Breast epithelium (tissue), 3 donors: ENCODE measurements at regions not wholly inside any gene's neighbourhood (a gene's known extent, or its start where the extent isn't known, plus 50 kb on each side); places are given as distances from the start of the nearest gene placed in this dataset.

Experiments used
- POLR2AphosphoS5 ChIP-seq, 3 donors: sonication (generic); formaldehyde crosslinking; IDR thresholded peaks; one replicate each; pipeline ENCODE4 v1.6.1; 2017; ENCODE audit warnings: antibody characterized with exemption in 3 of 3
- TF ChIP-seq, protein P1 (sequence below), 3 donors: fragments of 450-650 bp; IDR thresholded peaks; one replicate each; pipeline ENCODE4 v1.5.1; 2016 to 2017; ENCODE audit warnings: antibody characterized with exemption in 3 of 3, mild to moderate bottlenecking in 3 of 3, moderate library complexity in 3 of 3

DNA sequence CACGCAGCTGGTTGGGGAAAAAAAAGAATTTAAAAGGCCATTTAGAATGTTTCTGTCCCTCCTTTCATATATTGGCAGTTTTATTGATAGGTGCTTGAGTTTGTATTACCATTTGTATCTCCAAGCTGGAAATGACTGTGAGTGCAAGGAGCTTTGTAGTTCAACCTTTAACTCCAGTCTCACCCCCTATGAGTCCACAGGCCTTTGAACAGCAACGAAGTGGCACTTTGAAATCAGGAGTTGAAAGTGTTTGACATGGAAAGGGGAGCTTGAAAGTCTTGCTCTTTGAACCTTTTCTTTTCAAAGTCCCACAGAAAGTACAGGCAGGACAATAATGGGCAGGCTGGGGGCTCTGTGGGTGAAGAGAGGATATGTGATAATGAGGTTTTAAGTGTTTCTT lies 480.3 kb downstream of the RERGL start:
- TF ChIP-seq, protein P1, sequence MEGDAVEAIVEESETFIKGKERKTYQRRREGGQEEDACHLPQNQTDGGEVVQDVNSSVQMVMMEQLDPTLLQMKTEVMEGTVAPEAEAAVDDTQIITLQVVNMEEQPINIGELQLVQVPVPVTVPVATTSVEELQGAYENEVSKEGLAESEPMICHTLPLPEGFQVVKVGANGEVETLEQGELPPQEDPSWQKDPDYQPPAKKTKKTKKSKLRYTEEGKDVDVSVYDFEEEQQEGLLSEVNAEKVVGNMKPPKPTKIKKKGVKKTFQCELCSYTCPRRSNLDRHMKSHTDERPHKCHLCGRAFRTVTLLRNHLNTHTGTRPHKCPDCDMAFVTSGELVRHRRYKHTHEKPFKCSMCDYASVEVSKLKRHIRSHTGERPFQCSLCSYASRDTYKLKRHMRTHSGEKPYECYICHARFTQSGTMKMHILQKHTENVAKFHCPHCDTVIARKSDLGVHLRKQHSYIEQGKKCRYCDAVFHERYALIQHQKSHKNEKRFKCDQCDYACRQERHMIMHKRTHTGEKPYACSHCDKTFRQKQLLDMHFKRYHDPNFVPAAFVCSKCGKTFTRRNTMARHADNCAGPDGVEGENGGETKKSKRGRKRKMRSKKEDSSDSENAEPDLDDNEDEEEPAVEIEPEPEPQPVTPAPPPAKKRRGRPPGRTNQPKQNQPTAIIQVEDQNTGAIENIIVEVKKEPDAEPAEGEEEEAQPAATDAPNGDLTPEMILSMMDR (IDR thresholded peaks at IDR 0.05): no peak
- no peak for TF ChIP-seq POLR2AphosphoS5 (IDR thresholded peaks at IDR 0.05)
